ENCODE measurements at regions not wholly inside any gene's neighbourhood (a gene's known extent, or its start where the extent isn't known, plus 50 kb on each side); places are given as distances from the start of the nearest gene placed in this dataset.

GRCh38 chr1:47638713-47639112 lies 200.9 kb downstream of the FOXD2 start:
- TF ChIP-seq POLR2A (IDR thresholded peaks at IDR 0.05) = no peak
- TF ChIP-seq, protein P1, sequence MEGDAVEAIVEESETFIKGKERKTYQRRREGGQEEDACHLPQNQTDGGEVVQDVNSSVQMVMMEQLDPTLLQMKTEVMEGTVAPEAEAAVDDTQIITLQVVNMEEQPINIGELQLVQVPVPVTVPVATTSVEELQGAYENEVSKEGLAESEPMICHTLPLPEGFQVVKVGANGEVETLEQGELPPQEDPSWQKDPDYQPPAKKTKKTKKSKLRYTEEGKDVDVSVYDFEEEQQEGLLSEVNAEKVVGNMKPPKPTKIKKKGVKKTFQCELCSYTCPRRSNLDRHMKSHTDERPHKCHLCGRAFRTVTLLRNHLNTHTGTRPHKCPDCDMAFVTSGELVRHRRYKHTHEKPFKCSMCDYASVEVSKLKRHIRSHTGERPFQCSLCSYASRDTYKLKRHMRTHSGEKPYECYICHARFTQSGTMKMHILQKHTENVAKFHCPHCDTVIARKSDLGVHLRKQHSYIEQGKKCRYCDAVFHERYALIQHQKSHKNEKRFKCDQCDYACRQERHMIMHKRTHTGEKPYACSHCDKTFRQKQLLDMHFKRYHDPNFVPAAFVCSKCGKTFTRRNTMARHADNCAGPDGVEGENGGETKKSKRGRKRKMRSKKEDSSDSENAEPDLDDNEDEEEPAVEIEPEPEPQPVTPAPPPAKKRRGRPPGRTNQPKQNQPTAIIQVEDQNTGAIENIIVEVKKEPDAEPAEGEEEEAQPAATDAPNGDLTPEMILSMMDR (IDR thresholded peaks at IDR 0.05) = no peak

All from lower leg skin (tissue), 3 donors.